ENCODE measurements at regions not wholly inside any gene's neighbourhood (a gene's known extent, or its start where the extent isn't known, plus 50 kb on each side); places are given as distances from the start of the nearest gene placed in this dataset.
"Not testable (repeated sequence)": the region's sequence is repeated elsewhere in the genome, so short reads cannot be mapped to it uniquely, and the experiment has no call there.

- no peak overlapping the region for H3K27ac ChIP-seq (ENCODE audit: low read depth, low read length)
- no peaks in the 10 kb centered on the region for H3K4me1 ChIP-seq (ENCODE audit: control insufficient read depth, insufficient read depth, low read length)
- no peaks in the 10 kb centered on the region for H3K27me3 ChIP-seq (ENCODE audit: control insufficient read depth, insufficient read depth, low read length)
- no peak overlapping the region for H3K9ac ChIP-seq (ENCODE audit: low read depth, low read length)
- no peaks in the 10 kb centered on the region for H3K36me3 ChIP-seq (ENCODE audit: control insufficient read depth, insufficient read depth, low read length)
- H3K4me3 ChIP-seq (ENCODE audit: low read depth, low read length): no peak overlapping the region
- H3K9me3 ChIP-seq (ENCODE audit: control insufficient read depth, insufficient read depth, low read length): no peaks in the 10 kb centered on the region; the same call in 1 of the 2 replicates
Observed at GRCh38 chr7:3114917-3115316, 71.2 kb upstream of the CARD11 start.

GRCh38 chr7:3117081-3117480 lies 73.4 kb upstream of the CARD11 start:
- Histone ChIP-seq H3K36me3 (ENCODE audit: control insufficient read depth, insufficient read depth, low read length) (no peaks in the 10 kb centered on the region), H3K9me3 (ENCODE audit: control insufficient read depth, insufficient read depth, low read length) (peaks cover 13% of the 10 kb centered on the region), H3K4me1 (ENCODE audit: control insufficient read depth, insufficient read depth, low read length) (no peaks in the 10 kb centered on the region), H3K27ac (ENCODE audit: low read depth, low read length) (no peak overlapping the region), H3K27me3 (ENCODE audit: control insufficient read depth, insufficient read depth, low read length) (no peaks in the 10 kb centered on the region), H3K4me3 (ENCODE audit: low read depth, low read length) (no peak overlapping the region), H3K9ac (ENCODE audit: low read depth, low read length) (no peak overlapping the region)

- H3K9me3 ChIP-seq (ENCODE audit: control insufficient read depth, insufficient read depth, low read length): peaks cover 13% of the 10 kb centered on the region
- H3K9ac ChIP-seq (ENCODE audit: low read depth, low read length): no peak overlapping the region
- no peaks in the 10 kb centered on the region for H3K4me1 ChIP-seq (ENCODE audit: control insufficient read depth, insufficient read depth, low read length)
- no peak overlapping the region for H3K27ac ChIP-seq (ENCODE audit: low read depth, low read length)
- H3K4me3 ChIP-seq (ENCODE audit: low read depth, low read length): no peak overlapping the region
- H3K27me3 ChIP-seq (ENCODE audit: control insufficient read depth, insufficient read depth, low read length): no peaks in the 10 kb centered on the region
- H3K36me3 ChIP-seq (ENCODE audit: control insufficient read depth, insufficient read depth, low read length): no peaks in the 10 kb centered on the region
Observed at GRCh38 chr7:3117488-3118231, 74.0 kb upstream of the CARD11 start.

GRCh38 chr7:3119352-3119927 lies 75.8 kb upstream of the CARD11 start:
- not testable (repeated sequence) for H3K4me1 ChIP-seq (ENCODE audit: control insufficient read depth, insufficient read depth, low read length)

GRCh38 chr7:3119963-3120362 lies 76.3 kb upstream of the CARD11 start:
- Histone ChIP-seq H3K9ac (ENCODE audit: low read depth, low read length) (no peak overlapping the region), H3K9me3 (ENCODE audit: control insufficient read depth, insufficient read depth, low read length) (peaks cover 13% of the 10 kb centered on the region), H3K27ac (ENCODE audit: low read depth, low read length) (no peak overlapping the region), H3K27me3 (ENCODE audit: control insufficient read depth, insufficient read depth, low read length) (no peaks in the 10 kb centered on the region), H3K4me3 (ENCODE audit: low read depth, low read length) (no peak overlapping the region), H3K36me3 (ENCODE audit: control insufficient read depth, insufficient read depth, low read length) (no peaks in the 10 kb centered on the region), H3K4me1 (ENCODE audit: control insufficient read depth, insufficient read depth, low read length) (no peaks in the 10 kb centered on the region)

More at GRCh38 chr7:3119352-3119927, 75.8 kb upstream of the CARD11 start:
- H3K4me3 ChIP-seq (ENCODE audit: low read depth, low read length); H3K27ac ChIP-seq (ENCODE audit: low read depth, low read length); H3K27me3 ChIP-seq (ENCODE audit: control insufficient read depth, insufficient read depth, low read length); H3K9ac ChIP-seq (ENCODE audit: low read depth, low read length); H3K36me3 ChIP-seq (ENCODE audit: control insufficient read depth, insufficient read depth, low read length): not testable (repeated sequence)
- peaks cover 13% of the 10 kb centered on the region for H3K9me3 ChIP-seq (ENCODE audit: control insufficient read depth, insufficient read depth, low read length)

- Histone ChIP-seq H3K27me3 (ENCODE audit: control insufficient read depth, insufficient read depth, low read length) (no peaks in the 10 kb centered on the region), H3K9me3 (ENCODE audit: control insufficient read depth, insufficient read depth, low read length) (peaks cover 13% of the 10 kb centered on the region), H3K36me3 (ENCODE audit: control insufficient read depth, insufficient read depth, low read length) (no peaks in the 10 kb centered on the region), H3K27ac (ENCODE audit: low read depth, low read length) (no peak overlapping the region), H3K4me3 (ENCODE audit: low read depth, low read length) (no peak overlapping the region), H3K4me1 (ENCODE audit: control insufficient read depth, insufficient read depth, low read length) (no peaks in the 10 kb centered on the region), H3K9ac (ENCODE audit: low read depth, low read length) (no peak overlapping the region)
Observed at GRCh38 chr7:3120513-3120912, 76.8 kb upstream of the CARD11 start.

GRCh38 chr7:3128857-3129490 lies 85.3 kb upstream of the CARD11 start:
- no peak overlapping the region for H3K4me3 ChIP-seq (ENCODE audit: low read depth, low read length)

GRCh38 chr7:3133811-3134385 lies 90.2 kb upstream of the CARD11 start:
- Histone ChIP-seq H3K9ac (ENCODE audit: low read depth, low read length) (no peak overlapping the region), H3K4me3 (ENCODE audit: low read depth, low read length) (no peak overlapping the region), H3K4me1 (ENCODE audit: control insufficient read depth, insufficient read depth, low read length) (peaks cover 15% of the 10 kb centered on the region), H3K27ac (ENCODE audit: low read depth, low read length) (no peak overlapping the region), H3K36me3 (ENCODE audit: control insufficient read depth, insufficient read depth, low read length) (no peaks in the 10 kb centered on the region), H3K27me3 (ENCODE audit: control insufficient read depth, insufficient read depth, low read length) (no peaks in the 10 kb centered on the region), H3K9me3 (ENCODE audit: control insufficient read depth, insufficient read depth, low read length) (no peaks in the 10 kb centered on the region)

More at GRCh38 chr7:3128857-3129490, 85.3 kb upstream of the CARD11 start:
- Histone ChIP-seq H3K27me3 (ENCODE audit: control insufficient read depth, insufficient read depth, low read length) (no peaks in the 10 kb centered on the region), H3K9me3 (ENCODE audit: control insufficient read depth, insufficient read depth, low read length) (no peaks in the 10 kb centered on the region), H3K9ac (ENCODE audit: low read depth, low read length) (no peak overlapping the region), H3K27ac (ENCODE audit: low read depth, low read length) (no peak overlapping the region), H3K4me1 (ENCODE audit: control insufficient read depth, insufficient read depth, low read length) (no peaks in the 10 kb centered on the region), H3K36me3 (ENCODE audit: control insufficient read depth, insufficient read depth, low read length) (no peaks in the 10 kb centered on the region)

GRCh38 chr7:3134745-3135144 lies 91.1 kb upstream of the CARD11 start:
- Histone ChIP-seq H3K9ac (ENCODE audit: low read depth, low read length) (no peak overlapping the region), H3K4me3 (ENCODE audit: low read depth, low read length) (no peak overlapping the region), H3K27me3 (ENCODE audit: control insufficient read depth, insufficient read depth, low read length) (no peaks in the 10 kb centered on the region), H3K27ac (ENCODE audit: low read depth, low read length) (no peak overlapping the region), H3K36me3 (ENCODE audit: control insufficient read depth, insufficient read depth, low read length) (no peaks in the 10 kb centered on the region), H3K4me1 (ENCODE audit: control insufficient read depth, insufficient read depth, low read length) (peaks cover 16% of the 10 kb centered on the region), H3K9me3 (ENCODE audit: control insufficient read depth, insufficient read depth, low read length) (no peaks in the 10 kb centered on the region)

- Histone ChIP-seq H3K9me3 (ENCODE audit: control insufficient read depth, insufficient read depth, low read length) (no peaks in the 10 kb centered on the region), H3K9ac (ENCODE audit: low read depth, low read length) (no peak overlapping the region), H3K27ac (ENCODE audit: low read depth, low read length) (no peak overlapping the region), H3K4me1 (ENCODE audit: control insufficient read depth, insufficient read depth, low read length) (peaks cover 16% of the 10 kb centered on the region), H3K27me3 (ENCODE audit: control insufficient read depth, insufficient read depth, low read length) (no peaks in the 10 kb centered on the region), H3K36me3 (ENCODE audit: control insufficient read depth, insufficient read depth, low read length) (no peaks in the 10 kb centered on the region), H3K4me3 (ENCODE audit: low read depth, low read length) (no peak overlapping the region)
Observed at GRCh38 chr7:3135626-3136025, 92.0 kb upstream of the CARD11 start.

- no peaks in the 10 kb centered on the region for H3K36me3 ChIP-seq (ENCODE audit: control insufficient read depth, insufficient read depth, low read length)
- H3K9me3 ChIP-seq (ENCODE audit: control insufficient read depth, insufficient read depth, low read length): no peaks in the 10 kb centered on the region
- H3K4me3 ChIP-seq (ENCODE audit: low read depth, low read length): no peak overlapping the region
Observed at GRCh38 chr7:3138206-3138605, 94.5 kb upstream of the CARD11 start.

More at GRCh38 chr7:3138206-3138605, 94.5 kb upstream of the CARD11 start:
- H3K4me1 ChIP-seq (ENCODE audit: control insufficient read depth, insufficient read depth, low read length): peaks cover 16% of the 10 kb centered on the region
- H3K27ac ChIP-seq (ENCODE audit: low read depth, low read length): no peak overlapping the region
- H3K27me3 ChIP-seq (ENCODE audit: control insufficient read depth, insufficient read depth, low read length): no peaks in the 10 kb centered on the region
- no peak overlapping the region for H3K9ac ChIP-seq (ENCODE audit: low read depth, low read length)
